ENCODE measurements at regions not wholly inside any gene's neighbourhood (a gene's known extent, or its start where the extent isn't known, plus 50 kb on each side); places are given as distances from the start of the nearest gene placed in this dataset.

GRCh38 chr3:191958980-191959671, 498.2 kb downstream of the PYDC2 start:
- no peaks in the 10 kb centered on the region for H3K4me1 ChIP-seq (ENCODE audit: insufficient read depth)
- H3K4me3 ChIP-seq (ENCODE audit: low read depth, low read length), result no peak overlapping the region
- no peak overlapping the region for H3K27ac ChIP-seq (ENCODE audit: low read depth)
- H3K36me3 ChIP-seq (ENCODE audit: insufficient read depth), result no peaks in the 10 kb centered on the region
- 46% methylated on average over 3 of the region's 3 CpGs for WGBS
- no peak for DNase-seq (ENCODE audit: extremely low spot score)

- WGBS, result 45% methylated on average over 4 of the region's 4 CpGs
Measured at GRCh38 chr3:191959876-191960413, 499.0 kb downstream of the PYDC2 start.

GRCh38 chr3:191961022-191961421, 500.1 kb downstream of the PYDC2 start:
- no peak for DNase-seq (ENCODE audit: extremely low spot score)
- H3K4me3 ChIP-seq (ENCODE audit: low read depth, low read length), result no peak overlapping the region
- WGBS, result 46% methylated on average over 5 of the region's 5 CpGs
- no peak overlapping the region for H3K27ac ChIP-seq (ENCODE audit: low read depth)
- H3K4me1 ChIP-seq (ENCODE audit: insufficient read depth), result no peaks in the 10 kb centered on the region
- H3K36me3 ChIP-seq (ENCODE audit: insufficient read depth), result no peaks in the 10 kb centered on the region

More at GRCh38 chr3:191959876-191960413, 499.0 kb downstream of the PYDC2 start:
- Histone ChIP-seq H3K4me3 (ENCODE audit: low read depth, low read length) (no peak overlapping the region), H3K27ac (ENCODE audit: low read depth) (no peak overlapping the region), H3K36me3 (ENCODE audit: insufficient read depth) (no peaks in the 10 kb centered on the region), H3K4me1 (ENCODE audit: insufficient read depth) (no peaks in the 10 kb centered on the region)
- no peak for DNase-seq (ENCODE audit: extremely low spot score)

- H3K4me3 ChIP-seq (ENCODE audit: low read depth, low read length), result no peak overlapping the region
- DNase-seq (ENCODE audit: extremely low spot score), result no peak
- H3K27ac ChIP-seq (ENCODE audit: low read depth), result no peak overlapping the region
- no peaks in the 10 kb centered on the region for H3K4me1 ChIP-seq (ENCODE audit: insufficient read depth)
- no peaks in the 10 kb centered on the region for H3K36me3 ChIP-seq (ENCODE audit: insufficient read depth)
Measured at GRCh38 chr3:191961529-191961928, 500.6 kb downstream of the PYDC2 start.

- no peak for DNase-seq (ENCODE audit: extremely low spot score)
- no peaks in the 10 kb centered on the region for H3K36me3 ChIP-seq (ENCODE audit: insufficient read depth)
- no peak overlapping the region for H3K4me3 ChIP-seq (ENCODE audit: low read depth, low read length)
- no peak overlapping the region for H3K27ac ChIP-seq (ENCODE audit: low read depth)
- no peaks in the 10 kb centered on the region for H3K4me1 ChIP-seq (ENCODE audit: insufficient read depth)
- 24% methylated on average over 1 of the region's 1 CpG for WGBS
Measured at GRCh38 chr3:191962324-191962723, 501.4 kb downstream of the PYDC2 start.

GRCh38 chr3:191963182-191963581, 502.2 kb downstream of the PYDC2 start:
- DNase-seq (ENCODE audit: extremely low spot score), result no peak
- H3K36me3 ChIP-seq (ENCODE audit: insufficient read depth), result no peaks in the 10 kb centered on the region
- WGBS, result 83% methylated on average over 3 of the region's 3 CpGs
- H3K4me1 ChIP-seq (ENCODE audit: insufficient read depth), result no peaks in the 10 kb centered on the region
- no peak overlapping the region for H3K27ac ChIP-seq (ENCODE audit: low read depth)
- no peak overlapping the region for H3K4me3 ChIP-seq (ENCODE audit: low read depth, low read length)

GRCh38 chr3:191966556-191966955, 505.6 kb downstream of the PYDC2 start:
- Histone ChIP-seq H3K36me3 (ENCODE audit: insufficient read depth) (no peaks in the 10 kb centered on the region), H3K4me3 (ENCODE audit: low read depth, low read length) (no peak overlapping the region), H3K4me1 (ENCODE audit: insufficient read depth) (no peaks in the 10 kb centered on the region), H3K27ac (ENCODE audit: low read depth) (no peak overlapping the region)
- no peak for DNase-seq (ENCODE audit: extremely low spot score)
- 61% methylated on average over 3 of the region's 3 CpGs for WGBS

- Histone ChIP-seq H3K4me3 (ENCODE audit: low read depth, low read length) (no peak overlapping the region), H3K4me1 (ENCODE audit: insufficient read depth) (no peaks in the 10 kb centered on the region), H3K36me3 (ENCODE audit: insufficient read depth) (no peaks in the 10 kb centered on the region), H3K27ac (ENCODE audit: low read depth) (no peak overlapping the region)
- WGBS, result 90% methylated on average over 3 of the region's 3 CpGs
- DNase-seq (ENCODE audit: extremely low spot score), result no peak
Measured at GRCh38 chr3:191968299-191968698, 507.3 kb downstream of the PYDC2 start.

GRCh38 chr3:191972714-191973398, 511.9 kb downstream of the PYDC2 start:
- Histone ChIP-seq H3K27ac (ENCODE audit: low read depth) (no peak overlapping the region), H3K36me3 (ENCODE audit: insufficient read depth) (no peaks in the 10 kb centered on the region), H3K4me1 (ENCODE audit: insufficient read depth) (no peaks in the 10 kb centered on the region), H3K4me3 (ENCODE audit: low read depth, low read length) (no peak overlapping the region)
- 90% methylated on average over 8 of the region's 8 CpGs for WGBS
- DNase-seq (ENCODE audit: extremely low spot score), result no peak

- Histone ChIP-seq H3K36me3 (ENCODE audit: insufficient read depth) (no peaks in the 10 kb centered on the region), H3K4me3 (ENCODE audit: low read depth, low read length) (no peak overlapping the region), H3K4me1 (ENCODE audit: insufficient read depth) (no peaks in the 10 kb centered on the region), H3K27ac (ENCODE audit: low read depth) (no peak overlapping the region)
- no peak for DNase-seq (ENCODE audit: extremely low spot score)
- 65% methylated on average over 6 of the region's 6 CpGs for WGBS
Measured at GRCh38 chr3:191973820-191974219, 512.9 kb downstream of the PYDC2 start.

- DNase-seq (ENCODE audit: extremely low spot score), result no peak
- Histone ChIP-seq H3K4me1 (ENCODE audit: insufficient read depth) (no peaks in the 10 kb centered on the region), H3K27ac (ENCODE audit: low read depth) (no peak overlapping the region), H3K4me3 (ENCODE audit: low read depth, low read length) (no peak overlapping the region), H3K36me3 (ENCODE audit: insufficient read depth) (no peaks in the 10 kb centered on the region)
- WGBS, result 75% methylated on average over 6 of the region's 6 CpGs
Measured at GRCh38 chr3:191975936-191976335, 515.0 kb downstream of the PYDC2 start.

- Histone ChIP-seq H3K4me1 (ENCODE audit: insufficient read depth) (no peaks in the 10 kb centered on the region), H3K4me3 (ENCODE audit: low read depth, low read length) (no peak overlapping the region), H3K27ac (ENCODE audit: low read depth) (no peak overlapping the region), H3K36me3 (ENCODE audit: insufficient read depth) (no peaks in the 10 kb centered on the region)
- 80% methylated on average over 4 of the region's 4 CpGs for WGBS
- no peak for DNase-seq (ENCODE audit: extremely low spot score)
Measured at GRCh38 chr3:191980443-191980842, 519.5 kb downstream of the PYDC2 start.

GRCh38 chr3:191982481-191982880, 521.5 kb downstream of the PYDC2 start:
- Histone ChIP-seq H3K4me3 (ENCODE audit: low read depth, low read length) (no peak overlapping the region), H3K36me3 (ENCODE audit: insufficient read depth) (no peaks in the 10 kb centered on the region), H3K27ac (ENCODE audit: low read depth) (no peak overlapping the region), H3K4me1 (ENCODE audit: insufficient read depth) (no peaks in the 10 kb centered on the region)
- 59% methylated on average over 3 of the region's 3 CpGs for WGBS
- DNase-seq (ENCODE audit: extremely low spot score), result no peak

GRCh38 chr3:191985691-191986090, 524.7 kb downstream of the PYDC2 start:
- no peak overlapping the region for H3K4me3 ChIP-seq (ENCODE audit: low read depth, low read length)
- no peaks in the 10 kb centered on the region for H3K4me1 ChIP-seq (ENCODE audit: insufficient read depth)
- H3K36me3 ChIP-seq (ENCODE audit: insufficient read depth), result no peaks in the 10 kb centered on the region
- 82% methylated on average over 3 of the region's 3 CpGs for WGBS
- DNase-seq (ENCODE audit: extremely low spot score), result no peak
- H3K27ac ChIP-seq (ENCODE audit: low read depth), result no peak overlapping the region

All from urinary bladder (tissue), 3 donors.